ENCODE measurements at regions not wholly inside any gene's neighbourhood (a gene's known extent, or its start where the extent isn't known, plus 50 kb on each side); places are given as distances from the start of the nearest gene placed in this dataset.

- DNase-seq (ENCODE audit: low read depth, low spot score) = no peak
These were observed 231.7 kb upstream of the AJAP1 start for GRCh38 chr1:4422504-4423289.

GRCh38 chr1:4424254-4424653 is 230.2 kb upstream of the AJAP1 start:
- no peak for DNase-seq (ENCODE audit: low read depth, low spot score)

GRCh38 chr1:4424766-4425165 is 229.6 kb upstream of the AJAP1 start:
- DNase-seq (ENCODE audit: low read depth, low spot score) = no peak

- no peak for DNase-seq (ENCODE audit: low read depth, low spot score)
These were observed 228.5 kb upstream of the AJAP1 start for GRCh38 chr1:4425892-4426291.

- DNase-seq (ENCODE audit: low read depth, low spot score) = no peak
These were observed 225.7 kb upstream of the AJAP1 start for GRCh38 chr1:4428711-4429110.

GRCh38 chr1:4430406-4431365 is 223.7 kb upstream of the AJAP1 start:
- DNase-seq (ENCODE audit: low read depth, low spot score) = no peak

GRCh38 chr1:4431491-4431890 is 222.9 kb upstream of the AJAP1 start:
- DNase-seq (ENCODE audit: low read depth, low spot score) = no peak

DNA sequence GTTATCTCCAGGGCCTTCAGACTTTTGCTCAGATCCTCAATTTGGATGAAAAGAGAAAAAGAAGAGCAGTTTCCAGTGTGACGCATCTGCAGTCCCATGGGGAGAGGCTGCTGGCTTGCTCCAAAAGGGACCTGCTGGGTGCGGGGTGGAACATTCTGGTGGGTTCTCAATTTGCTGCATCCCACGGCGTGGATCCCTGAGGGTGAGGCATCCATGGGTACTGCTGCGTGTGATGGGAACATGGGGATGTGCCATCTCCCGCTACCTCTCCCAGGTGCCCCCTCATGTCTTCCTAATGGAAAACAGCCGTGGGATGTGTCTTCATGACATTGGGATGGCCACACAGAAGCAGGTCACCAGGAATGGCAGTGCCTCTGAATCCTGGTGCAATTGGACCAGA is 221.3 kb upstream of the AJAP1 start:
- no peak for DNase-seq (ENCODE audit: low read depth, low spot score)

- DNase-seq (ENCODE audit: low read depth, low spot score) = no peak
These were observed 210.3 kb upstream of the AJAP1 start for GRCh38 chr1:4444086-4444485.

GRCh38 chr1:4447778-4448420 is 206.5 kb upstream of the AJAP1 start:
- no peak for DNase-seq (ENCODE audit: low read depth, low spot score)

DNA sequence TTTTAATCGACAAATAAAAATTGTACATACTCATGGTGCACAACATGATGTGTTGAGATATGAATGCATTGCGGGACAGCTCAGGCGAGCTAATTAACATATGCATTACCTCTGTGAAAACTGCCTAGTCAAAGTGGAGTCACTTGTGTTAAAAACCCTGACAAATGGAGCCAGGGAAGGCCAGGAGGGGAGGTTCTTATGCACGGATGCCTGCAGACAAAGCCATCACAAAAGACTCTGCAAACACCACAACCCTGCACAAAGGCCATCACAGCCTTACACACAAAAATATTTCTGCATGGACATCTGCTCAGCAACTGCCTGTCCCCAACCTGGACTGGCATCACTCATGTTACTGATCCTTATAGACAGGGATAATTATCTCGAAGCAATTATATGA is 204.4 kb upstream of the AJAP1 start:
- no peak for DNase-seq (ENCODE audit: low read depth, low spot score)

DNA sequence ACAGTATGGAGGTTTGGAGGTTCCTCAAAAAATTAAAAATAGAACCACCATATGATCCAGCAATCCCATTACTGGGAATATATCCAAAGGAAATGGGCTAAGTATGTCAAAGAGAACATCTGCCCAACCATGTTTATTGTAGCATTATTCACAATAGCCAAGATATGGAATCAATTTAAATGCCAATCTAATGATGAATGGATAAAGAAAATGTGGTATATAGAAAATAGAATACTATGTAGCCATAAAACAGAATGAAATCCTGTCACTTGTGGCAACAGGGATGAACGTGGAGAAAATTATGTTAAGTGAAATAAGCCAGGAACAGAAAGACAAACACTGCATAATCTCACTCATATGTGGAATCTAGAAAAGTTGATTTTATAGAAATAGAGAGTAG is 201.7 kb upstream of the AJAP1 start:
- DNase-seq (ENCODE audit: low read depth, low spot score) = no peak

DNA sequence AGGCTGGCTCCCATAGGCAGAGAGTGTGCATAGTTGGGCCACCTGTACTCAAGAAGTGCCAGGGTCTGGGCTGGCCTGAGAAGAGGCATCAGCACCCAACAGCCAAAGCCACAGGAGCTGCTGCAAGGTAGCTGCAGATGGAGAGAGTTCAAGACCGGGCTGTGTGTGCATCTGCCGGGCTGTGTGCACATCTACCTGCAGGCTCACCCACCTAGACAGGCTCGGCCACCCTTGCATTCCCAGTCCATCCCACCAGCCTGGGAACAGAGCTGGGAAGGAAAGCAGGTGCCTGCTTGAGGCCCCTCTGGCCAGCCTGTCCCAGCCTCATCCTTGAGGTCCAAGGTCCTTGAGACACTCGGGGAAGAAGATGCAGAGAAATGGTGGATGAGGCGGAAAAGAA is 194.4 kb upstream of the AJAP1 start:
- DNase-seq (ENCODE audit: low read depth, low spot score) = no peak

DNA sequence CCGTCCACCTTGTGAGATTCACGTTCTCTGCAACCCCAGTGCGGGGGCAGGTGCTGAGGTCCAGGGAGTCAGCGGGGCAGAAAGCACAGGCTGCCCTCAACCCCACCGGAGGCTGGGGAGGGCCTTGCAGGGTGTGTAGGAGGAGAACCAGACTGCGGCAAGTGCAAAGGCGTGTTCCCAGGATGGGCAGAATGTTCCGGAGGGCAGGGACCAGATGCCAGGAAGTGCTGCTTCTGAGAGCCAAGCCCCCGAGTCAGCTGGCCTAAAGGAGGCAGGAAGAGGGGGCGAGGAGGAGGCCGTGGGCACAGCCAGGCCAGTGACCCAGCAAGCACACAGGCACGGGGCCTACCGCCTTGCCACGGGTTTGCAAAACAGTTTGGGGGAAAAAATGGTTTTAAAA is 193.8 kb upstream of the AJAP1 start:
- no peak for DNase-seq (ENCODE audit: low read depth, low spot score)

- no peak for DNase-seq (ENCODE audit: low read depth, low spot score)
These were observed 192.6 kb upstream of the AJAP1 start for GRCh38 chr1:4461726-4462290.

- DNase-seq (ENCODE audit: low read depth, low spot score) = no peak
These were observed 191.5 kb upstream of the AJAP1 start for GRCh38 chr1:4462831-4463484.

DNA sequence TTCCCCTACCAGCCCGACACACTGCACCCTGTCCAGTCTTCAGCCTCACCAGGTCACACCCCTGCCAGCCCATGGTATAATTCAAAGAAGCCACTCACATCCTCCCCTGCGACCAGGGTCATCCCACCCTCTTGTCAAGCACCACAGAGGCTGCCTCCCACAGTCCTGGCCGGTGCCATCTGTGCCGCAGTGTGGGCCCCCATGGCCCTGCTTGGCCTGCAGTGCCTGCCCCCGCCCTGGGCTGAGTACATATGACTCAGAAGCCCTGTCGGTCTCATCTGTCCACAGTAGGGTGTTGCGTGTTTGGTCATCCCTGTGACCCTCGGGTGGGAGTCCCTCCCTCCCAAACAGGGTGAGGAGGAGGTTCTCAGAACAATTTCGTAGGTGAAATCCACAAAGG is 190.8 kb upstream of the AJAP1 start:
- no peak for DNase-seq (ENCODE audit: low read depth, low spot score)

GRCh38 chr1:4464478-4464877 is 189.9 kb upstream of the AJAP1 start:
- no peak for DNase-seq (ENCODE audit: low read depth, low spot score)

GRCh38 chr1:4467241-4467640 is 187.2 kb upstream of the AJAP1 start:
- no peak for DNase-seq (ENCODE audit: low read depth, low spot score)

DNA sequence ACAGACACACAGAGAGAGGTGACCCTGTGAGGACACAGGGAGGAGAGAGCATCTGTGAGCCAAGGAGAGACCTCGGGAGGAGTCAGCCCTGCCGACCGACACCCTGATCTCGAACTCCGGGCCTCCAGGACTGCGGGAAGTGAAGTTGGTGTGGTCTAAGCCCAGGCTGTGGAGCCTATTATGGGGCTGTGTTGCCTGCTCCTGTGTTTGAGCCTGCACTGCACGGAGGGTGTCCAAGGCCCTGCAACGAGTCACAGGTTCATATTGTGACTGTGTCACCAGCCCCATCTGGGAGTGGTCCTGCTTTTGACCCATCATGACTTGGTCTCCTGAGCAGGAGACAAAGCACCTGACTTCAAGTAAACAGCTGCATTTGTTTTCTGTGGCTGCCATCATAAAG is 186.0 kb upstream of the AJAP1 start:
- DNase-seq (ENCODE audit: low read depth, low spot score) = no peak

DNA sequence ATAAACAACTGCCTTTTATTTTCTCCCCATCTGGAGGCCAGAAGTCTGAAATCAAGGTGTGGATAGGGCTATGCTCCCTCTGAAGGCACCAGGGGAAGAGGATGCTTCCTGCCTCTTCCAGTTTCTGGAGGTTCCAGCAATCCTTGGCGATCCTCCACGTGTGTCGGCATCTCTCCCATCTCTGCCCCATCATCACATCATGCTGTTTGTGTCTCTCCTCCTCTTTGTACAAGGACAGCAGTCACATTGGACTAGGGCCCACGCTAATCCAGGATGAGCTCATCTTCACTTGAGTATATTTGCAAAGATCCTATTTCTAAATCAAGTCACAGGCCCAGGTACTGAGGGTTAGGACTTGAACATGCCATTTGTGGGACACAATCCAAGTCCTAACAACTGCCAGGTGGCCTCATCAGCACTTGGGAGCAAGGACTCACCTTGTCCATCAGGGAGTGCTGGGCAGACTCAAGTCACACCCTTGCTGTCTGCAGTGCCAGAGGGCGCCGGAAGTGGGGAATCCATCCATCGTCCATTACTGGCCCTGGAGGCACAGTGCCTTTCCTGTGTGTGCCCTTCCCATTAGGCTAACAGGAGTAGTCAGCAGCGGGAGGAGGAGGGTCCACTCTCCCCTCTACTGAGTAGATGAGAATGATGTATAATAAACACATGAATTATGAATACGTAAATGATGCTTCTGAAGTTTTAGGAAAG is 185.4 kb upstream of the AJAP1 start:
- no peak for DNase-seq (ENCODE audit: low read depth, low spot score)

All from activated CD4-positive, CD25-positive, alpha-beta regulatory T cell treated with anti-CD3 and anti-CD28 coated beads, Interleukin-2, amount 50 U/mL, for 16 hours (primary cell).